HCT116 (cell line): ENCODE measurements at regions not wholly inside any gene's neighbourhood (a gene's known extent, or its start where the extent isn't known, plus 50 kb on each side); places are given as distances from the start of the nearest gene placed in this dataset.

Source experiments
- ATAC-seq: fragments of 200-7000 bp; cut with Tn5 transposase; 2 replicates; pipeline ENCODE4 v1.9.1; 2020; ENCODE audit warnings: mild to moderate bottlenecking, moderate library complexity
- BruUV-seq: library from RNA; stranded (reverse); fragments of 400-500 nt; replicated peaks from 2 replicates; lab custom pipeline; 2021; lab: Mats Ljungman, UMichigan
- CTCF ChIA-PET: fragments of 300-600 bp; sonication (Branson Sonifier 250); formaldehyde crosslinking; loops from one replicate; lab custom pipeline; 2021; ENCODE audit warnings: antibody characterized with exemption; lab: Charles Lee
- POLR2A ChIA-PET: fragments of 300-600, 350-600 bp; sonication (Branson Sonifier 250); formaldehyde crosslinking; loops from one replicate; lab custom pipeline; 2021; ENCODE audit warnings: antibody characterized with exemption; lab: Charles Lee
- RAD21 ChIA-PET, 2 experiments: fragments of 300-600 bp; sonication (Branson Sonifier 250); formaldehyde crosslinking; loops; one replicate each; lab custom pipeline; 2023; ENCODE audit warnings: low total read pairs in 2 of 2; ENCODE audit not compliant: uncharacterized antibody in 2 of 2, unreplicated experiment in 2 of 2, low non-redundant PET in 1 of 2; lab: Charles Lee
- DNase-seq: peaks from one replicate; pipeline ENCODE4 v3.0.0-alpha.2; 2010; ENCODE audit warnings: low read depth, low spot score
- H2AFZ ChIP-seq: fragments of 200-600 bp; shearing (Covaris generic), sonication (generic); 2 replicates; pipeline ENCODE4 v1.6.1; 2017; ENCODE audit warnings: low read depth, mixed run types, mixed read lengths, antibody characterized with exemption, low read length; ENCODE audit not compliant: poor library complexity, severe bottlenecking
- H3K27ac ChIP-seq: 2 replicates; pipeline ENCODE4 v1.5.1; 2012; ENCODE audit warnings: low read depth, low read length
- H3K27me3 ChIP-seq: fragments of 200-600 bp; sonication (generic); 2 replicates; pipeline ENCODE4 v1.6.1; 2016; ENCODE audit warnings: mixed run types, low read length, mixed read lengths; ENCODE audit not compliant: insufficient read depth
- H3K36me3 ChIP-seq, 2 experiments: fragments of 200-500 bp in 1 of 2; fragments of 200-600 bp in 1 of 2; sonication (Bioruptor generic) in 1 of 2; sonication (generic) in 1 of 2; 2 replicates each; pipeline versions ENCODE4 v1.5.1 to v1.6.1; 2014 to 2016; ENCODE audit warnings: low read length in 2 of 2, inconsistent platforms in 1 of 2, mixed read lengths in 1 of 2, mixed run types in 1 of 2; ENCODE audit not compliant: insufficient read depth in 2 of 2, control insufficient read depth in 1 of 2
- H3K4me1 ChIP-seq, 2 experiments: fragments of 200-600 bp in 1 of 2; sonication (generic) in 1 of 2; 2 replicates each; pipeline versions ENCODE4 v1.5.1 to v1.6.1; 2012 to 2017; ENCODE audit warnings: low read length in 2 of 2, inconsistent platforms in 1 of 2, mild to moderate bottlenecking in 1 of 2, mixed read lengths in 1 of 2, mixed run types in 1 of 2, moderate library complexity in 1 of 2; ENCODE audit not compliant: insufficient read depth in 2 of 2, control insufficient read depth in 1 of 2
- H3K4me2 ChIP-seq: fragments of 200-600 bp; sonication (generic); 2 replicates; pipeline ENCODE4 v1.6.1; 2017; ENCODE audit warnings: mixed run types, low read length, mixed read lengths
- H3K4me3 ChIP-seq, 2 experiments: fragments of 200-600 bp in 1 of 2; sonication (generic) in 1 of 2; replicated peaks in 1 of 2; 2 replicates each; pipeline ENCODE4 v1.5.1; 2011 to 2016; ENCODE audit warnings: low read length in 2 of 2, control low read depth in 1 of 2, low read depth in 1 of 2, mild to moderate bottlenecking in 1 of 2, mixed read lengths in 1 of 2, mixed run types in 1 of 2
- H3K79me2 ChIP-seq: fragments of 200-600 bp; sonication (generic); 2 replicates; pipeline ENCODE4 v1.6.1; 2017; ENCODE audit warnings: mild to moderate bottlenecking, mixed run types, low read length, moderate library complexity, mixed read lengths; ENCODE audit not compliant: insufficient read depth
- H3K9ac ChIP-seq: fragments of 200-600 bp; sonication (generic); 2 replicates; pipeline ENCODE4 v1.6.1; 2016; ENCODE audit warnings: low read length, mixed read lengths
- H3K9me2 ChIP-seq: fragments of 200-600 bp; sonication (generic), shearing (Covaris generic); 2 replicates; pipeline ENCODE4 v1.6.1; 2017; ENCODE audit warnings: mixed run types, mild to moderate bottlenecking, moderate library complexity; ENCODE audit not compliant: insufficient read depth
- H3K9me3 ChIP-seq, 2 experiments: fragments of 200-500 bp in 1 of 2; fragments of 200-600 bp in 1 of 2; sonication (Bioruptor generic) in 1 of 2; sonication (generic) in 1 of 2; 2 replicates each; pipeline ENCODE4 v1.6.1; 2014 to 2017; ENCODE audit warnings: low read length in 2 of 2, mixed read lengths in 2 of 2, inconsistent platforms in 1 of 2, low read depth in 1 of 2, mild to moderate bottlenecking in 1 of 2, mixed run types in 1 of 2, moderate library complexity in 1 of 2; ENCODE audit not compliant: control insufficient read depth in 1 of 2, insufficient read depth in 1 of 2
- H4K20me1 ChIP-seq: fragments of 200-600 bp; sonication (generic), shearing (Covaris generic); 2 replicates; pipeline ENCODE4 v1.6.1; 2017; ENCODE audit warnings: mixed run types, mild to moderate bottlenecking, moderate library complexity; ENCODE audit not compliant: insufficient read depth
- ATF3 ChIP-seq: IDR thresholded peaks from 2 replicates; pipeline ENCODE4 v1.6.1; 2012
- CBX3 ChIP-seq: IDR thresholded peaks from 2 replicates; pipeline ENCODE4 v1.6.1; 2012; ENCODE audit warnings: low read depth
- CEBPB ChIP-seq: IDR thresholded peaks from 2 replicates; pipeline ENCODE4 v1.6.1; 2012; ENCODE audit warnings: low read depth
- EZH2phosphoT487 ChIP-seq: fragments of 200-600 bp; IDR thresholded peaks from 2 replicates; pipeline ENCODE4 v1.6.1; 2018; ENCODE audit warnings: antibody characterized with exemption, borderline replicate concordance
- FOSL1 ChIP-seq: IDR thresholded peaks from 2 replicates; pipeline ENCODE4 v1.6.1; 2012; ENCODE audit warnings: low read depth
- JUND ChIP-seq: IDR thresholded peaks from 2 replicates; pipeline ENCODE4 v1.6.1; 2012
- POLR2A ChIP-seq: IDR thresholded peaks from 2 replicates; pipeline ENCODE4 v1.7.0; 2011; ENCODE audit warnings: borderline replicate concordance; ENCODE audit not compliant: insufficient read depth, insufficient read length; ENCODE audit errors: extremely low read depth
- POLR2AphosphoS5 ChIP-seq: IDR thresholded peaks from 2 replicates; pipeline ENCODE4 v1.6.1; 2011; ENCODE audit warnings: mild to moderate bottlenecking, low read depth, low read length, moderate library complexity
- SP1 ChIP-seq: IDR thresholded peaks from 2 replicates; pipeline ENCODE4 v1.6.1; 2012; ENCODE audit warnings: low read depth
- TCF7L2 ChIP-seq: IDR thresholded peaks from 2 replicates; pipeline ENCODE4 v1.7.0; 2011; ENCODE audit warnings: borderline replicate concordance, inconsistent platforms; ENCODE audit not compliant: insufficient read depth, insufficient read length; ENCODE audit errors: extremely low read depth
- YY1 ChIP-seq: IDR thresholded peaks from 2 replicates; pipeline ENCODE4 v1.6.1; 2011; ENCODE audit warnings: low read length, low read depth, moderate library complexity, mild to moderate bottlenecking; ENCODE audit not compliant: insufficient replicate concordance; ENCODE audit errors: extremely low read depth
- ZBTB33 ChIP-seq: IDR thresholded peaks from 2 replicates; pipeline ENCODE4 v1.6.1; 2011; ENCODE audit warnings: mild to moderate bottlenecking, low read length, moderate library complexity; ENCODE audit not compliant: insufficient replicate concordance; ENCODE audit errors: extremely low read depth
- ZFX ChIP-seq: fragments of 450-650 bp; IDR thresholded peaks from 2 replicates; pipeline ENCODE4 v1.6.1; 2017
- ZNF274 ChIP-seq: fragments of 200-500 bp; sonication (Bioruptor generic); IDR thresholded peaks from 2 replicates; pipeline ENCODE4 v1.6.1; 2014; ENCODE audit warnings: mild to moderate bottlenecking, low read depth, low read length, inconsistent platforms
- intact Hi-C: fragments of 100-400 bp; cut with micrococcal nuclease; formaldehyde crosslinking; loops from 2 replicates; pipeline ENCODE4 v1.10.0; 2022

- DNase-seq (no peak), ATAC-seq (no peak)
- intact Hi-C loops = no loop called here
- no peak overlapping the region for H3K27ac ChIP-seq
- no peaks in the 10 kb centered on the region for H3K9me3 ChIP-seq
- BruUV-seq = no TSS peak
- H3K4me3 ChIP-seq = no peak overlapping the region
- H3K4me1 ChIP-seq = no peaks in the 10 kb centered on the region
- ChIA-PET CTCF (no interaction called here), RAD21 (no interaction called here), POLR2A (no interaction called here)
- no peaks in the 10 kb centered on the region for H3K79me2 ChIP-seq
- TF ChIP-seq CBX3 = no peak
- TF ChIP-seq CEBPB = no peak
- TF ChIP-seq ZBTB33 = no peak
- no peak for TF ChIP-seq POLR2A
- TF ChIP-seq ZFX = no peak
- TF ChIP-seq FOSL1 = no peak
- no peak for TF ChIP-seq TCF7L2
- no peak for TF ChIP-seq JUND
- TF ChIP-seq ATF3 = no peak
- H3K36me3 ChIP-seq = no peaks in the 10 kb centered on the region
- H3K27me3 ChIP-seq = no peaks in the 10 kb centered on the region
- no peak overlapping the region for H3K9ac ChIP-seq
- H3K9me2 ChIP-seq = no peaks in the 10 kb centered on the region
- no peak overlapping the region for H2AFZ ChIP-seq
- no peak overlapping the region for H3K4me2 ChIP-seq
- no peaks in the 10 kb centered on the region for H4K20me1 ChIP-seq
These were observed 79.4 kb upstream of the PCGF5 start for GRCh38 chr10:91140995-91141549.

- H3K27ac ChIP-seq = no peak overlapping the region
- H3K4me1 ChIP-seq = no peaks in the 10 kb centered on the region
- ChIA-PET POLR2A (no interaction called here), RAD21 (no interaction called here), CTCF (no interaction called here)
- H2AFZ ChIP-seq = no peak overlapping the region
- H3K4me3 ChIP-seq = no peak overlapping the region
- no peak overlapping the region for H3K4me2 ChIP-seq
- H3K9me2 ChIP-seq = no peaks in the 10 kb centered on the region
- BruUV-seq = no TSS peak
- H3K79me2 ChIP-seq = no peaks in the 10 kb centered on the region
- H3K36me3 ChIP-seq = no peaks in the 10 kb centered on the region
- intact Hi-C loops = no loop called here
- DNase-seq = no peak
- ATAC-seq = no peak
- no peaks in the 10 kb centered on the region for H3K27me3 ChIP-seq
- no peaks in the 10 kb centered on the region for H3K9me3 ChIP-seq
- no peaks in the 10 kb centered on the region for H4K20me1 ChIP-seq
- no peak overlapping the region for H3K9ac ChIP-seq
- TF ChIP-seq ZFX = no peak
- no peak for TF ChIP-seq ZBTB33
- no peak for TF ChIP-seq FOSL1
- TF ChIP-seq CBX3 = no peak
- TF ChIP-seq SP1 = no peak
- no peak for TF ChIP-seq POLR2AphosphoS5
- TF ChIP-seq YY1 = no peak
- TF ChIP-seq ZNF274 = no peak
- TF ChIP-seq JUND = no peak
- no peak for TF ChIP-seq EZH2phosphoT487
These were observed 75.5 kb upstream of the PCGF5 start for GRCh38 chr10:91144961-91145360.
